GM23338 (cell line): ENCODE measurements at regions not wholly inside any gene's neighbourhood (a gene's known extent, or its start where the extent isn't known, plus 50 kb on each side); places are given as distances from the start of the nearest gene placed in this dataset.

Source experiments
- CREB1 ChIP-seq: fragments of 250-450 bp; sonication (Bioruptor Pico); IDR thresholded peaks from 2 replicates; pipeline ENCODE4 v1.5.0; 2020; ENCODE audit warnings: low read depth, mild to moderate bottlenecking, moderate library complexity
- CTCF ChIP-seq, 2 experiments: fragments of 200-600 bp in 1 of 2; sonication (generic) in 1 of 2; conservative IDR thresholded peaks; 2 replicates each; pipeline versions ENCODE4 v1.5.1 to v1.6.1; 2016 to 2017; ENCODE audit warnings: antibody characterized with exemption in 2 of 2, low read depth in 2 of 2, mild to moderate bottlenecking in 2 of 2, moderate library complexity in 1 of 2
- ETS1 ChIP-seq: IDR thresholded peaks from 2 replicates; pipeline ENCODE4 v1.6.1; 2016; ENCODE audit warnings: antibody characterized with exemption
- EZH2 ChIP-seq: fragments of 200-600 bp; sonication (generic); IDR thresholded peaks from one replicate; pipeline ENCODE4 v1.8.0; 2017; ENCODE audit warnings: antibody characterized with exemption, mild to moderate bottlenecking, low read depth; ENCODE audit not compliant: unreplicated experiment
- EZH2phosphoT487 ChIP-seq: fragments of 200-600 bp; sonication (generic); IDR thresholded peaks from one replicate; pipeline ENCODE4 v1.8.1; 2018; ENCODE audit warnings: antibody characterized with exemption; ENCODE audit not compliant: unreplicated experiment
- JUNB ChIP-seq: IDR thresholded peaks from one replicate; pipeline ENCODE4 v1.6.1; 2016; ENCODE audit warnings: antibody characterized with exemption; ENCODE audit not compliant: unreplicated experiment
- NANOG ChIP-seq: IDR thresholded peaks from 2 replicates; pipeline ENCODE4 v1.6.1; 2016; ENCODE audit warnings: antibody characterized with exemption, borderline replicate concordance
- POLR2AphosphoS5 ChIP-seq: IDR thresholded peaks from 2 replicates; pipeline ENCODE4 v1.6.1; 2016; ENCODE audit warnings: antibody characterized with exemption, low read depth
- REST ChIP-seq: IDR thresholded peaks from one replicate; pipeline ENCODE4 v1.6.1; 2018; ENCODE audit warnings: antibody characterized with exemption; ENCODE audit not compliant: unreplicated experiment
- STAT1 ChIP-seq: IDR thresholded peaks from one replicate; pipeline ENCODE4 v1.6.1; 2016; ENCODE audit warnings: antibody characterized with exemption; ENCODE audit not compliant: unreplicated experiment
- ZNF114 ChIP-seq: fragments of 250-450 bp; sonication (Bioruptor Pico); IDR thresholded peaks from 2 replicates; pipeline ENCODE4 v1.5.0; 2020; ENCODE audit warnings: mild to moderate bottlenecking, moderate library complexity
- ZNF331 ChIP-seq: fragments of 250-450 bp; sonication (Bioruptor Pico); IDR thresholded peaks from 2 replicates; pipeline ENCODE4 v1.5.0; 2020; ENCODE audit warnings: low read depth, mild to moderate bottlenecking, moderate library complexity

- TF ChIP-seq CTCF (conservative IDR thresholded peaks at IDR 0.05; ENCODE audit: low read depth in 2 of 2), result no peak
- no peak for TF ChIP-seq EZH2phosphoT487
- TF ChIP-seq REST, result no peak
- TF ChIP-seq EZH2, result no peak
- no peak for TF ChIP-seq POLR2AphosphoS5
- no peak for TF ChIP-seq ETS1
- no peak for TF ChIP-seq ZNF331
- TF ChIP-seq ZNF114 (CRISPR knock-in tag), result no peak
- TF ChIP-seq JUNB, result no peak
- TF ChIP-seq CREB1, result no peak
- TF ChIP-seq STAT1, result no peak
- TF ChIP-seq NANOG, result no peak
Measured at GRCh38 chr12:124213666-124214347, 81.1 kb upstream of the RFLNA start.
